ENCODE measurements at regions not wholly inside any gene's neighbourhood (a gene's known extent, or its start where the extent isn't known, plus 50 kb on each side); places are given as distances from the start of the nearest gene placed in this dataset.

DNA sequence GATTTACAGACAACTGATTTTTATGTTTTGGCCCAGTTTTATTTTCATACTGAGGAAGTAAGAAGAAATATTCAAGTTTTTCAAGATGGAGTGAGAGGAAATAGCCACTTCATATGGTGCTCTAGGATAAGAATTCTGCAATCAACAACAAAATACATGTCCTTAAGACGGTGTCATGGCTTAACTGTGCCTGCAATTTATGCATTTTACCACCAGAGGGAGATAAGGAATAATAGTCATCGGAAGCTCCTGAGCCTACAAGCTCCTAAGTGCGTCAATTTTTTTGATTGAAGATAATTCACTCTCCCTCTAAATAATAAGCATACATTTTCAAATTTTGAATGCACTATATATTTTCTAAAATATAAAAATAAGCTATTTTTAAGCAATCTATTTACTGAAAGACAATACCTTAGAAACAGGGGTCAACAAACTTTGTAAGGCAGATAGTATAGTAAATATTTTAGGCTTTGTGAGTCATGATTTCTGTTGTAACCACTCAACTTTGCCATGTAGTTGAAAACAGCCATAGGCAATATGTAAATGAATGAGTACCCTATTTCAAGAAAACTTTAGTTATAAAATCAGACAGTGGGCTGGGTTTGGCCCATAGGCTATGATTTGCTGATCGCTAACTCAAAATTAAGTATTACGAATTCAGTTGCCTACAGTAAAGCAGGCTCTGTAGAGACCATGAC, 230.9 kb upstream of the DTNBP1 start:
- peaks cover 3% of the 10 kb centered on the region; the same call in 2 of the 3 replicates for H3K9me3 Mint-ChIP-seq
- TF ChIP-seq JUNB (IDR thresholded peaks at IDR 0.05; ENCODE audit: unreplicated experiment): no peak
- TF ChIP-seq CREB1 (CRISPR knock-in tag; IDR thresholded peaks at IDR 0.05; ENCODE audit: low read depth): no peak
- TF ChIP-seq NANOG (IDR thresholded peaks at IDR 0.05; ENCODE audit: borderline replicate concordance): no peak
- TF ChIP-seq ZNF331 (CRISPR knock-in tag; IDR thresholded peaks at IDR 0.05; ENCODE audit: low read depth): no peak
- TF ChIP-seq, protein P1, sequence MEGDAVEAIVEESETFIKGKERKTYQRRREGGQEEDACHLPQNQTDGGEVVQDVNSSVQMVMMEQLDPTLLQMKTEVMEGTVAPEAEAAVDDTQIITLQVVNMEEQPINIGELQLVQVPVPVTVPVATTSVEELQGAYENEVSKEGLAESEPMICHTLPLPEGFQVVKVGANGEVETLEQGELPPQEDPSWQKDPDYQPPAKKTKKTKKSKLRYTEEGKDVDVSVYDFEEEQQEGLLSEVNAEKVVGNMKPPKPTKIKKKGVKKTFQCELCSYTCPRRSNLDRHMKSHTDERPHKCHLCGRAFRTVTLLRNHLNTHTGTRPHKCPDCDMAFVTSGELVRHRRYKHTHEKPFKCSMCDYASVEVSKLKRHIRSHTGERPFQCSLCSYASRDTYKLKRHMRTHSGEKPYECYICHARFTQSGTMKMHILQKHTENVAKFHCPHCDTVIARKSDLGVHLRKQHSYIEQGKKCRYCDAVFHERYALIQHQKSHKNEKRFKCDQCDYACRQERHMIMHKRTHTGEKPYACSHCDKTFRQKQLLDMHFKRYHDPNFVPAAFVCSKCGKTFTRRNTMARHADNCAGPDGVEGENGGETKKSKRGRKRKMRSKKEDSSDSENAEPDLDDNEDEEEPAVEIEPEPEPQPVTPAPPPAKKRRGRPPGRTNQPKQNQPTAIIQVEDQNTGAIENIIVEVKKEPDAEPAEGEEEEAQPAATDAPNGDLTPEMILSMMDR (conservative IDR thresholded peaks at IDR 0.05; ENCODE audit: low read depth in 2 of 2): peak; percentile 78 to 93
- TF ChIP-seq EZH2 (IDR thresholded peaks at IDR 0.05; ENCODE audit: low read depth, unreplicated experiment): no peak
- TF ChIP-seq STAT1 (IDR thresholded peaks at IDR 0.05; ENCODE audit: unreplicated experiment): no peak
- H3K4me3 ChIP-seq: no peak overlapping the region

DNA sequence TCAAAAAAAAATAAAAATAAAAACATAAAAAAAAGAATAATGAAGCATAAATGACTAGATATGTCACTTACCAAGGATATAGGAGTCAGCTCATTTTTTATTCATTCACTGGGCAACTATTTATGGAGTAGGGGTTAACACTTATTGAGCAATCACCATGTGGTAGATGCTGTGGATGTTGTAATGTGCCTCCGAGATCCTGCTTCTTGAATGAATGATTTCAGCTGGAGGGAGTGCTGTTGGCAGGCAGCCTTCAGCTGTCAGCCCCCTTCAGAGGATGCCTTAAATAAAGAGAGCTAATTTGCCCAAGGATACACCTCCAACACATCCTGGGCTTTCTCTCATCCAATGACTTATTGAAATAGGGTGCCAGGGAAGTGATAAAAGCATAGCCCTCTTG, 229.5 kb upstream of the DTNBP1 start:
- Histone ChIP-seq H3K4me3 (no peak overlapping the region), H3K27ac (ENCODE audit: low read depth) (no peak overlapping the region), H4K20me1 (replicated peaks; ENCODE audit: insufficient read depth) (no peaks in the 10 kb centered on the region), H3F3A (replicated peaks; ENCODE audit: low read depth) (no peaks in the 10 kb centered on the region), H3K36me3 (ENCODE audit: insufficient read depth) (no peaks in the 10 kb centered on the region), H3K4me1 (ENCODE audit: insufficient read depth) (peaks cover 28% of the 10 kb centered on the region), H3K27me3 (ENCODE audit: insufficient read depth) (no peaks in the 10 kb centered on the region), H3K9me2 (ENCODE audit: insufficient read depth) (no peaks in the 10 kb centered on the region), H3K4me2 (no peak overlapping the region), H2AFZ (no peak overlapping the region), H3K79me2 (replicated peaks; ENCODE audit: insufficient read depth) (no peaks in the 10 kb centered on the region)
- Mint-ChIP-seq H3K4me1 (peaks cover 31% of the 10 kb centered on the region), H3K27ac (no peak overlapping the region), H3K4me3 (no peak overlapping the region), H3K9me3 (peaks cover 3% of the 10 kb centered on the region; the same call in 2 of the 3 replicates), H3K36me3 (ENCODE audit: low read depth) (peaks cover 6% of the 10 kb centered on the region; the same call in 2 of the 3 replicates), H3K27me3 (ENCODE audit: insufficient read depth, low read depth, poor library complexity) (peaks cover 1% of the 10 kb centered on the region)
- no peak for ATAC-seq
- no peak for DNase-seq (ENCODE audit: low spot score)
- no peak for TF ChIP-seq STAT1 (IDR thresholded peaks at IDR 0.05; ENCODE audit: unreplicated experiment)

More for the DNA sequence above, 230.9 kb upstream of the DTNBP1 start:
- H3K4me1 Mint-ChIP-seq: peaks cover 44% of the 10 kb centered on the region
- Histone ChIP-seq H3K27ac (ENCODE audit: low read depth) (peak overlapping the region; percentile 96), H2AFZ (no peak overlapping the region), H3K9me2 (ENCODE audit: insufficient read depth) (no peaks in the 10 kb centered on the region; the same call in 1 of the 2 replicates), H3K79me2 (replicated peaks; ENCODE audit: insufficient read depth) (no peaks in the 10 kb centered on the region), H4K20me1 (replicated peaks; ENCODE audit: insufficient read depth) (no peaks in the 10 kb centered on the region), H3K27me3 (ENCODE audit: insufficient read depth) (no peaks in the 10 kb centered on the region), H3F3A (replicated peaks; ENCODE audit: low read depth) (no peaks in the 10 kb centered on the region), H3K4me2 (peak overlapping the region; percentile 34), H3K4me1 (ENCODE audit: insufficient read depth) (peaks cover 30% of the 10 kb centered on the region), H3K36me3 (ENCODE audit: insufficient read depth) (no peaks in the 10 kb centered on the region)
- no peak overlapping the region for H3K4me3 Mint-ChIP-seq
- H3K27ac Mint-ChIP-seq: peak overlapping the region; percentile 94
- H3K27me3 Mint-ChIP-seq (ENCODE audit: insufficient read depth, low read depth, poor library complexity): no peaks in the 10 kb centered on the region
- DNase-seq (ENCODE audit: low spot score) (peak; percentile 92), ATAC-seq (peak; percentile 34)
- peaks cover 6% of the 10 kb centered on the region; the same call in 2 of the 3 replicates for H3K36me3 Mint-ChIP-seq (ENCODE audit: low read depth)
